Esophagus squamous epithelium (tissue), 4 donors: ENCODE measurements at regions not wholly inside any gene's neighbourhood (a gene's known extent, or its start where the extent isn't known, plus 50 kb on each side); places are given as distances from the start of the nearest gene placed in this dataset.

ENCODE experiments used
- CTCF ChIP-seq, 6 experiments: fragments of 450-650 bp in 4 of 6; fragments of 200-600 bp in 2 of 6; sonication (generic) in 2 of 6; IDR thresholded peaks; one replicate each; pipeline ENCODE4 v1.5.1; 2016 to 2019; ENCODE audit warnings: antibody characterized with exemption in 6 of 6, mild to moderate bottlenecking in 4 of 6, moderate library complexity in 4 of 6
- POLR2A ChIP-seq, 4 donors: fragments of 450-650 bp; IDR thresholded peaks; one replicate each; pipeline ENCODE4 v1.6.1; 2017; ENCODE audit warnings: antibody characterized with exemption in 4 of 4, mild to moderate bottlenecking in 4 of 4, moderate library complexity in 3 of 4

GRCh38 chr6:6508643-6509042 lies 79.9 kb upstream of the LY86 start:
- TF ChIP-seq POLR2A (IDR thresholded peaks at IDR 0.05) (no peak), CTCF (IDR thresholded peaks at IDR 0.05) (no peak)
